Lower leg skin (tissue), 4 donors: ENCODE measurements at regions not wholly inside any gene's neighbourhood (a gene's known extent, or its start where the extent isn't known, plus 50 kb on each side); places are given as distances from the start of the nearest gene placed in this dataset.

Source experiments
- DNase-seq, 2 donors: peaks; one replicate each; pipeline ENCODE4 v3.0.0-alpha.2; 2019; ENCODE audit warnings: low spot score in 2 of 2
- H3K4me3 ChIP-seq: fragments of 200-600 bp; sonication (generic); 2 replicates; pipeline ENCODE4 v1.5.1; 2017; ENCODE audit warnings: mild to moderate bottlenecking, low read depth; ENCODE audit not compliant: poor library complexity, severe bottlenecking
- POLR2A ChIP-seq, 2 donors: fragments of 450-650 bp; IDR thresholded peaks; one replicate each; pipeline ENCODE4 v1.6.1; 2016 to 2017; ENCODE audit warnings: antibody characterized with exemption in 2 of 2, mild to moderate bottlenecking in 1 of 2, moderate library complexity in 1 of 2
- WGBS, 2 donors: methylation state at CpG; one replicate each; pipeline ENCODE4 v1.1.5; 2018; 5-methylcytosine and 5-hydroxymethylcytosine counted together
- intact Hi-C: fragments of 100-400 bp; cut with DNase I; formaldehyde crosslinking; loops from one replicate; pipeline ENCODE4 v1.15.0; 2023; ENCODE audit warnings: low total_unique reads
- TF ChIP-seq, protein P1 (sequence below), 3 donors: fragments of 450-650 bp; IDR thresholded peaks; one replicate each; pipeline ENCODE4 v1.5.1; 2016; ENCODE audit warnings: antibody characterized with exemption in 3 of 3, mild to moderate bottlenecking in 3 of 3, moderate library complexity in 2 of 3

DNA sequence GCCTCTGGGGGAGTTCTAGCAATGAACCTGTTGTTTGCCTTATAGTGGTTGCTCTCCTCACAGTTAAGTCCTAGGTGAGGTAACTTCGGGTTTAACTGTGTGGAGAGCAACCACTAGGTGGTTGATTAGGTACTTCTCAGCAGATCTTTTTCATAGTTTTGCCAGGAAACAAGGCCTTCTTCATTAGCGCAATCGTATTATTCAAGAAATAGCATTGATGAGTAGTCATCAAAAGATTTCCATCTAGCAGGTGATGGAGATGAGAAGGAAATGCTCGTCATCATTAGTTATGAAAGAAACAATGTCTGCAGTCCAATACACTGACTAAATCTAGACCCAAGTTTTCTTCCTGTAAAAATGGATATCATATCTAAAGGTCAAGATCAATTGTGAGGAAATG lies 923.3 kb downstream of the AACS start:
- DNase-seq = no peak
- TF ChIP-seq POLR2A (IDR thresholded peaks at IDR 0.05) = no peak
- no peak overlapping the region for H3K4me3 ChIP-seq
- intact Hi-C loops = no loop called here
- 85 to 91% methylated on average over 4 of the region's 4 CpGs for WGBS, 2 donors

DNA sequence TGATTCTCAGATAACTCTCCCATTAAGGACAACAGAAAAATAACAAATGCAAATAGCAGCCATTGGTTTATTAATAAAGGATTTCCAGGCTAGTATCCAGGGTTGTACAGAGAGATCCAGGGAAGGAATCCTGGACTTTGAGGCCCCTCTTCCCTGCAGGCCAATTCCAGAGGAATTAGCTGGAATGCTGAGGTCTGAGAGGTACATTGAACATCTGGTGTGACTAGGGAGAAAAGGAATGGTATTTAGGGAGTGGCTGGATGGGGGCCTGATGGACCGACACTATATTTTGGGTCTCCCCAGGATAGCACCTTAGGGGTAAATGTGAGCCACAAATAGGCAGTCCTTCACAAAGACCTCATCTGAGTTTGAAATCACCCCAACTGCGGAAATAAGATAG lies 924.5 kb downstream of the AACS start:
- intact Hi-C loops = no loop called here
- no peak overlapping the region for H3K4me3 ChIP-seq
- 72 to 78% methylated on average over 2 of the region's 2 CpGs for WGBS, 2 donors
- DNase-seq = no peak
- TF ChIP-seq, protein P1, sequence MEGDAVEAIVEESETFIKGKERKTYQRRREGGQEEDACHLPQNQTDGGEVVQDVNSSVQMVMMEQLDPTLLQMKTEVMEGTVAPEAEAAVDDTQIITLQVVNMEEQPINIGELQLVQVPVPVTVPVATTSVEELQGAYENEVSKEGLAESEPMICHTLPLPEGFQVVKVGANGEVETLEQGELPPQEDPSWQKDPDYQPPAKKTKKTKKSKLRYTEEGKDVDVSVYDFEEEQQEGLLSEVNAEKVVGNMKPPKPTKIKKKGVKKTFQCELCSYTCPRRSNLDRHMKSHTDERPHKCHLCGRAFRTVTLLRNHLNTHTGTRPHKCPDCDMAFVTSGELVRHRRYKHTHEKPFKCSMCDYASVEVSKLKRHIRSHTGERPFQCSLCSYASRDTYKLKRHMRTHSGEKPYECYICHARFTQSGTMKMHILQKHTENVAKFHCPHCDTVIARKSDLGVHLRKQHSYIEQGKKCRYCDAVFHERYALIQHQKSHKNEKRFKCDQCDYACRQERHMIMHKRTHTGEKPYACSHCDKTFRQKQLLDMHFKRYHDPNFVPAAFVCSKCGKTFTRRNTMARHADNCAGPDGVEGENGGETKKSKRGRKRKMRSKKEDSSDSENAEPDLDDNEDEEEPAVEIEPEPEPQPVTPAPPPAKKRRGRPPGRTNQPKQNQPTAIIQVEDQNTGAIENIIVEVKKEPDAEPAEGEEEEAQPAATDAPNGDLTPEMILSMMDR (IDR thresholded peaks at IDR 0.05) = no peak
- no peak for TF ChIP-seq POLR2A (IDR thresholded peaks at IDR 0.05)

DNA sequence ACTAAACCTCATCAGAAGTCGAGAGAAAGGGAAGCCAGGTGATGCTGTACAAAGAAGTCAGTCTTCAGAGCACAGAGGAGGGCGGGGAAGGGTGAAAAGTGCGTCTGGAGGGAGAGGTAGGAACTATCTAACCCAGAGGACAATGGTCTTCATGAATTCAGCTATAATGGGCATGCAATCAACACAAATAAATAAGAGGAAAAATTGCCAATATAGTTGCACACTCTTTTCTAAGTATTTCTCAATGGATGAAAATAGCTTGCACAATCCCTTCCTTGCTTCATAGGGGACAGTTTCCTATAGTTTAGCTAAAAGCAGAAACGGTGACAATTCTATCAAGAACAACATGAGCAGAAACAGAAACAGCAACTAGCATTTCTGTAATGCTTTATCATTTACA lies 931.2 kb downstream of the AACS start:
- H3K4me3 ChIP-seq = no peak overlapping the region
- intact Hi-C loops = no loop called here
- DNase-seq = no peak
- TF ChIP-seq, protein P1 (IDR thresholded peaks at IDR 0.05) = no peak
- TF ChIP-seq POLR2A (IDR thresholded peaks at IDR 0.05) = no peak
- 60 to 62% methylated on average over 4 of the region's 4 CpGs for WGBS, 2 donors

DNA sequence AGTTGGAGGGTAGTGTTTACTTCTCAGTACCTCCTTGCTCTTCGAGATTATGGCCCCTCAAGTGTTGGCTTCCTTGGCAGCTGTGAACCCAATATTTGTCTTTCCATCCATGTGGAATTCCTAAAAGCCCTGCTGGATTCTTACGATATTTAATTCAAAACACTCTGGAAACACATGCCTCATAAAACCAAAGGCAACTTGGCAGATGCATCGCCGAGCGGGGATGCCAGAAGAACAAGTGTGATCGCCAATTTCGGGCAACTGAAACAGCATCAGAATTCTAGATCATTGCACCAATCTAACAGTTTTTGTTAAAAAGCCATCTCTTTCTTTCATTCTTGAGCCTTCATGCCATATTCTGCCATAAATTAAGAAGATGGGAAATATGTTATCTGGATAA lies 934.4 kb downstream of the AACS start:
- H3K4me3 ChIP-seq = no peak overlapping the region
- intact Hi-C loops = no loop called here
- TF ChIP-seq, protein P1 (IDR thresholded peaks at IDR 0.05) = no peak
- TF ChIP-seq POLR2A (IDR thresholded peaks at IDR 0.05) = no peak
- DNase-seq = no peak
- 58 to 75% methylated on average over 7 of the region's 7 CpGs for WGBS, 2 donors

DNA sequence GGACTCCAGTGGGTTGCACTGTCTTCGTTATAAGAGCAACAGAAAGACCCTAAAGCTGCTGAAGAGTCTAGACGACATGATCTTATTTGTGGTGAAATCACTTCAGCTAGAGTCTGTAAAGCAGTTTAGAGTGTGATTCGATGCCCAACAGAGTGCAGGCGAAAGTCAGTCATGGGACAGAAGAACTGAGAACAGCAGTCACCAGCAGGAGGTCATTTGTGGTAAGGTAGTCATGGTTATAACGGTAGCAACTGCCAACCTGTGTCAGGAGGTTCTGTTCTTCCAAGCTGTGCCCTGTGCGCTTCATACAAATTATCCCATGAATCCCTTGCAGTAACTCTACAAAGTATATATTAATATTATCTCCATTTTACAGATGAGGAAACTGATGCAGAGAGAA lies 954.1 kb downstream of the AACS start:
- WGBS, 2 donors = 67 to 74% methylated on average over 6 of the region's 6 CpGs
- TF ChIP-seq POLR2A (IDR thresholded peaks at IDR 0.05) = no peak
- TF ChIP-seq, protein P1 (IDR thresholded peaks at IDR 0.05) = no peak
- no peak for DNase-seq
- no peak overlapping the region for H3K4me3 ChIP-seq
- intact Hi-C loops = no loop called here

DNA sequence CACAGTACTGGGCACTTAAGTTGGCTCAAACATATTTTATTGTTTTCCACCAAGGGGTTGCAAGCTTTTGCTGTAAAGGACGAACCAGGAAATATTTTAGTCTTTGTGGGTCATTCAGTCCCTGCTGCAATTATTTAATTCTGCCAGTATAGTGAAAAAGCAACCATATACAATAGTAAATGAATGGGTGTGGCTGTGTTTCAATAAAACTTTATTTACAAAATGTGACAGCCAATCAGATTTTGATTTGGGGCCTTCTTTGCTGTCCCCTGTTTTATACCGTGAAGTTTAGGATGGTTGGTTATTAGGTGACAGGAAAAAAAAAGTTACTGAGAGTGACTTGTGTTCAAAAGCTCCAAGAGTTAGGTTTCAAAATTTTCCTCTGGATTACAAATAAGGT lies 956.4 kb downstream of the AACS start:
- DNase-seq = no peak
- H3K4me3 ChIP-seq = no peak overlapping the region
- intact Hi-C loops = no loop called here
- TF ChIP-seq, protein P1 (IDR thresholded peaks at IDR 0.05) = no peak
- no peak for TF ChIP-seq POLR2A (IDR thresholded peaks at IDR 0.05)
- WGBS, 2 donors = 73 to 77% methylated on average over 2 of the region's 2 CpGs
